Ovary (tissue), 7 donors: ENCODE measurements at regions not wholly inside any gene's neighbourhood (a gene's known extent, or its start where the extent isn't known, plus 50 kb on each side); places are given as distances from the start of the nearest gene placed in this dataset.

Experiments
- DNase-seq, 5 donors: peaks; one replicate each; pipeline ENCODE4 v3.0.0-alpha.2; 2019 to 2020
- H3K27ac ChIP-seq, 2 donors: fragments of 200-600 bp; one replicate each; pipeline versions ENCODE4 v1.5.1 to v1.8.0; 2019 to 2022
- H3K27me3 ChIP-seq: fragments of 200-600 bp; one replicate; pipeline ENCODE4 v1.8.0; 2022
- H3K36me3 ChIP-seq: fragments of 200-600 bp; sonication (generic); one replicate; pipeline ENCODE4 v1.5.1; 2019
- H3K4me1 ChIP-seq: one replicate; pipeline ENCODE4 v1.8.1; 2013; ENCODE audit warnings: mild to moderate bottlenecking, moderate library complexity; ENCODE audit not compliant: insufficient read depth
- H3K4me3 ChIP-seq: fragments of 200-600 bp; sonication (generic); one replicate; pipeline ENCODE4 v1.5.1; 2017
- H3K9me3 ChIP-seq, 2 donors: fragments of 200-600 bp in 1 of 2; sonication (generic) in 1 of 2; one replicate each; pipeline versions ENCODE4 v1.5.1 to v1.8.1; 2013 to 2019; ENCODE audit warnings: mild to moderate bottlenecking in 1 of 2, moderate library complexity in 1 of 2
- CTCF ChIP-seq, 3 donors: fragments of 450-650 bp in 2 of 3; fragments of 200-600 bp in 1 of 3; IDR thresholded peaks; one replicate each; pipeline versions ENCODE4 v1.5.1 to v1.8.0; 2016 to 2022; ENCODE audit warnings: antibody characterized with exemption in 3 of 3, mild to moderate bottlenecking in 1 of 3
- EP300 ChIP-seq: sonication (generic); formaldehyde crosslinking; IDR thresholded peaks from one replicate; pipeline ENCODE4 v1.6.1; 2017; ENCODE audit warnings: antibody characterized with exemption
- POLR2A ChIP-seq: fragments of 450-650 bp; IDR thresholded peaks from one replicate; pipeline ENCODE4 v1.6.1; 2017; ENCODE audit warnings: antibody characterized with exemption, mild to moderate bottlenecking, moderate library complexity
- WGBS, 3 donors: extraction: QIAGEN DNeasy Blood & Tissue Kit in 1 of 3; methylation state at CpG; one replicate each; pipeline versions ENCODE4 v1.1.5 to v1.1.7; 2013 to 2017; 5-methylcytosine and 5-hydroxymethylcytosine counted together
- intact Hi-C, 4 donors: fragments of 100-400 bp; cut with DNase I; formaldehyde crosslinking; loops; one replicate each; pipeline versions ENCODE4 v1.11.0 to v1.15.1; 2022 to 2023
- donor health status: DM: no; HTN: no; CAD: no; lungs with moderate emphysema.
- donor health status: DM: no; HTN: no; CAD: no.
- donor health status: Bipolar disorder and iron deficiency.
- donor health status: DM: no; HTN: no; CAD: no.
- donor health status: DM: yes; HTN: yes; CAD: no.

- TF ChIP-seq EP300, result no peak
- TF ChIP-seq POLR2A, result no peak
- TF ChIP-seq CTCF (IDR thresholded peaks at IDR 0.05), result no peak
- no peaks in the 10 kb centered on the region for H3K9me3 ChIP-seq
Observed at GRCh38 chr14:87286826-87287225, 706.2 kb downstream of the GALC start.

GRCh38 chr14:87286191-87286590 lies 706.8 kb downstream of the GALC start:
- H3K9me3 ChIP-seq, result no peaks in the 10 kb centered on the region
- no peak for DNase-seq
- H3K27ac ChIP-seq, result no peak overlapping the region
- no peaks in the 10 kb centered on the region for H3K4me1 ChIP-seq
- no peak overlapping the region for H3K4me3 ChIP-seq
- intact Hi-C loops, result no loop called here
- no peaks in the 10 kb centered on the region for H3K36me3 ChIP-seq
- no peaks in the 10 kb centered on the region for H3K27me3 ChIP-seq
- WGBS, 3 donors, result 55 to 64% (median 60%) methylated on average over 1 of the region's 1 CpG
- TF ChIP-seq POLR2A, result no peak

More at GRCh38 chr14:87286826-87287225, 706.2 kb downstream of the GALC start:
- DNase-seq, result no peak
- 72 to 80% (median 76%) methylated on average over 1 of the region's 1 CpG for WGBS, 3 donors
- intact Hi-C loops, result no loop called here
- Histone ChIP-seq H3K4me3 (no peak overlapping the region), H3K27me3 (no peaks in the 10 kb centered on the region), H3K36me3 (no peaks in the 10 kb centered on the region), H3K4me1 (no peaks in the 10 kb centered on the region), H3K27ac (no peak overlapping the region)

- Histone ChIP-seq H3K9me3 (no peaks in the 10 kb centered on the region), H3K4me1 (no peaks in the 10 kb centered on the region), H3K36me3 (no peaks in the 10 kb centered on the region), H3K27ac (no peak overlapping the region), H3K27me3 (no peaks in the 10 kb centered on the region), H3K4me3 (no peak overlapping the region)
- intact Hi-C loops, result no loop called here
- TF ChIP-seq POLR2A (no peak), EP300 (no peak), CTCF (IDR thresholded peaks at IDR 0.05) (no peak)
- 85 to 89% (median 86%) methylated on average over 2 of the region's 2 CpGs for WGBS, 3 donors
- DNase-seq, result no peak
Observed at GRCh38 chr14:87285506-87285905, 707.5 kb downstream of the GALC start.

- Histone ChIP-seq H3K27ac (no peak overlapping the region), H3K27me3 (no peaks in the 10 kb centered on the region), H3K4me1 (no peaks in the 10 kb centered on the region), H3K4me3 (no peak overlapping the region), H3K36me3 (no peaks in the 10 kb centered on the region), H3K9me3 (no peaks in the 10 kb centered on the region)
- WGBS, 3 donors, result 94 to 98% (median 97%) methylated on average over 5 of the region's 5 CpGs
- TF ChIP-seq EP300 (no peak), CTCF (IDR thresholded peaks at IDR 0.05) (no peak), POLR2A (no peak)
- intact Hi-C loops, result no loop called here
- DNase-seq, result no peak
Observed at GRCh38 chr14:87283547-87283946, 709.4 kb downstream of the GALC start.

GRCh38 chr14:87282266-87282665 lies 710.7 kb downstream of the GALC start:
- H3K9me3 ChIP-seq, result no peaks in the 10 kb centered on the region
- intact Hi-C loops, result no loop called here

More at GRCh38 chr14:87282266-87282665, 710.7 kb downstream of the GALC start:
- Histone ChIP-seq H3K4me3 (no peak overlapping the region), H3K27ac (no peak overlapping the region), H3K4me1 (no peaks in the 10 kb centered on the region), H3K27me3 (no peaks in the 10 kb centered on the region), H3K36me3 (no peaks in the 10 kb centered on the region)
- no peak for TF ChIP-seq POLR2A
- no peak for TF ChIP-seq EP300
- TF ChIP-seq CTCF (IDR thresholded peaks at IDR 0.05), result no peak
- 72 to 75% (median 72%) methylated on average over 5 of the region's 5 CpGs for WGBS, 3 donors
- DNase-seq, result no peak
